Body of pancreas (tissue), 4 donors: ENCODE measurements at regions not wholly inside any gene's neighbourhood (a gene's known extent, or its start where the extent isn't known, plus 50 kb on each side); places are given as distances from the start of the nearest gene placed in this dataset.

Experiments used
- CTCF ChIP-seq, 7 experiments: fragments of 450-650 bp in 4 of 7; fragments of 200-600 bp in 3 of 7; sonication (generic) in 3 of 7; IDR thresholded peaks; one replicate each; pipeline ENCODE4 v1.5.1; 2016 to 2019; ENCODE audit warnings: antibody characterized with exemption in 7 of 7
- POLR2A ChIP-seq, 3 donors: fragments of 450-650 bp; IDR thresholded peaks; one replicate each; pipeline ENCODE4 v1.6.1; 2016; ENCODE audit warnings: antibody characterized with exemption in 3 of 3, mild to moderate bottlenecking in 2 of 3

GRCh38 chr3:150127011-150127490, 156.4 kb upstream of the PFN2 start:
- TF ChIP-seq CTCF (IDR thresholded peaks at IDR 0.05) (no peak), POLR2A (IDR thresholded peaks at IDR 0.05) (no peak)
